ENCODE measurements at regions not wholly inside any gene's neighbourhood (a gene's known extent, or its start where the extent isn't known, plus 50 kb on each side); places are given as distances from the start of the nearest gene placed in this dataset.

- H3K27me3 ChIP-seq (replicated peaks; ENCODE audit: insufficient read depth), result no peaks in the 10 kb centered on the region
- no peak overlapping the region for H3K27ac ChIP-seq
- no peak for TF ChIP-seq CTCF (IDR thresholded peaks at IDR 0.05)
- H3K4me3 ChIP-seq, result no peak overlapping the region
- ATAC-seq (ENCODE audit: insufficient number of reproducible peaks, low FRiP score, low read depth) (no peak), DNase-seq (ENCODE audit: low spot score) (no peak)
- no peaks in the 10 kb centered on the region for H3K4me1 ChIP-seq (ENCODE audit: control insufficient read depth in 1 of 2, low read depth in 2 of 2)
- no peaks in the 10 kb centered on the region for H3K9me3 ChIP-seq
- H3K36me3 ChIP-seq, result no peaks in the 10 kb centered on the region
Observed at GRCh38 chr7:52507546-52508255, 527.7 kb upstream of the POM121L12 start.

- Histone ChIP-seq H3K4me1 (ENCODE audit: control insufficient read depth in 1 of 2, low read depth in 2 of 2) (no peaks in the 10 kb centered on the region), H3K9me3 (no peaks in the 10 kb centered on the region), H3K4me3 (no peak overlapping the region), H3K27me3 (replicated peaks; ENCODE audit: insufficient read depth) (no peaks in the 10 kb centered on the region), H3K36me3 (no peaks in the 10 kb centered on the region), H3K27ac (no peak overlapping the region)
- ATAC-seq (ENCODE audit: insufficient number of reproducible peaks, low FRiP score, low read depth) (no peak), DNase-seq (ENCODE audit: low spot score) (no peak)
- TF ChIP-seq CTCF (IDR thresholded peaks at IDR 0.05), result no peak
Observed at GRCh38 chr7:52506325-52506724, 529.1 kb upstream of the POM121L12 start.

- ATAC-seq (ENCODE audit: insufficient number of reproducible peaks, low FRiP score, low read depth) (no peak), DNase-seq (ENCODE audit: low spot score) (no peak)
- no peaks in the 10 kb centered on the region for H3K4me1 ChIP-seq (ENCODE audit: control insufficient read depth in 1 of 2, low read depth in 2 of 2)
- no peaks in the 10 kb centered on the region for H3K36me3 ChIP-seq
- H3K9me3 ChIP-seq, result no peaks in the 10 kb centered on the region
- no peaks in the 10 kb centered on the region for H3K27me3 ChIP-seq (replicated peaks; ENCODE audit: insufficient read depth)
- no peak for TF ChIP-seq CTCF (IDR thresholded peaks at IDR 0.05)
- H3K27ac ChIP-seq, result no peak overlapping the region
- no peak overlapping the region for H3K4me3 ChIP-seq
Observed at GRCh38 chr7:52504561-52504960, 530.9 kb upstream of the POM121L12 start.

GRCh38 chr7:52502281-52502680, 533.2 kb upstream of the POM121L12 start:
- no peaks in the 10 kb centered on the region for H3K9me3 ChIP-seq
- DNase-seq (ENCODE audit: low spot score) (no peak), ATAC-seq (ENCODE audit: insufficient number of reproducible peaks, low FRiP score, low read depth) (no peak)
- no peak for TF ChIP-seq CTCF (IDR thresholded peaks at IDR 0.05)
- H3K27ac ChIP-seq, result no peak overlapping the region
- H3K4me1 ChIP-seq (ENCODE audit: control insufficient read depth in 1 of 2, low read depth in 2 of 2), result no peaks in the 10 kb centered on the region
- no peaks in the 10 kb centered on the region for H3K36me3 ChIP-seq
- no peaks in the 10 kb centered on the region for H3K27me3 ChIP-seq (replicated peaks; ENCODE audit: insufficient read depth)
- H3K4me3 ChIP-seq, result no peak overlapping the region

DNA sequence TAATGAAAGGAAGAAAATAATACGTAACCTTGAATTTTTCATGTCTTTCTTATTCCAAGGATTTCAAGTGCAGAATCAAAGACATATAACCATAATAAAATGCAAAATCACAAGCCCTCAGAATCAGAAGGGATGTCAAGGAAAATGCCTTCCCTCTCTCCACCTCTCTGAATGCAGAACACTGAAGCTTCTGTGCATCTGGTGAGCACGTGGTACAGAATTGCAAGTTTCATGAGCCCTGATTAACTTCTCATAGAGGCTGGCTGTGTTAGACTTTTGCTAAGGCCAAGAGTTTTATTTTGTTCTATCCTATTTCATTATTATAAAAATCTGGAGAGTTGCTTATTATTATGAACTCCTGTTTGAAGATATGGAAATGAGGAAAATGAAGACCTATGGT, 533.7 kb upstream of the POM121L12 start:
- ATAC-seq (ENCODE audit: insufficient number of reproducible peaks, low FRiP score, low read depth), result no peak

More for the DNA sequence above, 533.7 kb upstream of the POM121L12 start:
- Histone ChIP-seq H3K36me3 (no peaks in the 10 kb centered on the region), H3K27me3 (replicated peaks; ENCODE audit: insufficient read depth) (no peaks in the 10 kb centered on the region), H3K4me1 (ENCODE audit: control insufficient read depth in 1 of 2, low read depth in 2 of 2) (no peaks in the 10 kb centered on the region), H3K4me3 (no peak overlapping the region), H3K27ac (no peak overlapping the region), H3K9me3 (no peaks in the 10 kb centered on the region)
- no peak for TF ChIP-seq CTCF (IDR thresholded peaks at IDR 0.05)
- no peak for DNase-seq (ENCODE audit: low spot score)
